ENCODE measurements at regions not wholly inside any gene's neighbourhood (a gene's known extent, or its start where the extent isn't known, plus 50 kb on each side); places are given as distances from the start of the nearest gene placed in this dataset.

GRCh38 chr6:119544325-119545175 lies 195.0 kb upstream of the MAN1A1 start:
- no peak for DNase-seq

DNA sequence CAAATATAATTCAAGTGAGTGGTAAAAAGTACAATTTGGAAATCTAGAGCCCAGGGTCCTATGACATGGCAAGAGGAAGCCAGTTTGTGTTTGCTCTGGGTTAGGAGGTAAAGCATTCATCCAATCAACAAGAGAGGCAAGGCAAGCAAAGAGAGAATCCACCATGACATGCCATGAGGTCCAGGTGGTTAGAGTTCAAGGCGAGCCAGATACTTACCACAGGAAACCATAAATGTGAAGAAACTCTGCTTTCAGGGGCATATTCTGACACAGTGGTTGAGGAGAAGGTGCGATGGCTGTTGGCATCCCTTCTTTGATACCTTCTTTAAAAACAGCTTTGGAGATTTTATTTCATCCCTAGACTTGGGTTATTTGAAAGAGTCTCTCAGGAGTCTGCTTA lies 193.8 kb upstream of the MAN1A1 start:
- no peak for DNase-seq

DNA sequence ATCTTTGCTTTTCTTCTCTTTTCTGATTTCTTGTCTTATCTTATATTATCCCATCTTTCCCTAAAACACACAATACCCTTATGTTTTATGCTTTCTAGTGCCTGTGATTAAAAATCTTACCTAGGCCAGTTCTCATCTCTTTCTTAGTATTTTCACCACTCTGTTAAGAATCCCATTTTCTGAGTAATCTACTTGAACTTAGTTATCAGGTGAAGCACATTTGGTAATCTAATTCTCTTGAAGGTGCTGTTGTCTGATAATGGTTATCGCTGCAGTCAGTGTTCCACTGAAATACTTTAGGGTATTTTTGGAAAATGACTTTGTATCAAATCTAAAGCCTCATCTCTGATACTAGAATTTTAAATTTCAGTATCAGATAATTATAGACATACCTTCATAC lies 192.5 kb upstream of the MAN1A1 start:
- DNase-seq, result no peak

GRCh38 chr6:119541132-119541905 lies 191.8 kb upstream of the MAN1A1 start:
- no peak for DNase-seq

GRCh38 chr6:119540417-119540816 lies 190.9 kb upstream of the MAN1A1 start:
- DNase-seq, result no peak

DNA sequence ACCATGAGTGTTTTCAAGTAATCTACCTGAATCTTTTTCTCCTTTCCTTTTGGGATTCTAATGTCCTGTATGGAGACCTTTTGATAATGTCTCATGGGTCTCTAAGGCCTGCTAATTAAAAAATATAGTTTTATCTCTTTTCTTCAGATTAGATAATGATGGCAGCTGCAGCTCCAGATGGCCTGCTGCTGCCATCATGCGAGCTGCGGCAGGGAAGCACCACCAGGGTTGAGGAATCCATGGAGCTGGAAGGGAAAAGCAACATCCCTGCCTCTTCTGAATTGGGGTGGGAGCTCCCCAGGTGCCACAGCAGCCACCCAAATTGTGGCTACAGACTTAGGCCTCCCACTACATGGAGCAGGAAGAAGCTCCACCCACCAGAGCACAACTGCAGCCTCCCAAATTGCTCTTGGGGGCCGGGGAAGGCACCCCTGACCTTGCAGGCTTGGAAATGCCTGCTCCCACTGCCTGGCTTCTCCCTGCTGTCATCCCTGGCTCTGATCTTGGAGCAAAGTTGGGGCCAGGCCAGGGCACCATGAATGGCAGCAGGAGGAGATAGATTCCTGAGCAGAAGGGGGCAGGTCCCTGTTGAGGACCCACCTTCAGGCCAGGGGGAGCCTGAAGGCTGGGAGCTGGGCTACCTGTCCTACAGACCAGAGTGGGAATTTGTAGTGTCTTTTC lies 189.6 kb upstream of the MAN1A1 start:
- DNase-seq, result no peak

GRCh38 chr6:119536666-119537065 lies 187.1 kb upstream of the MAN1A1 start:
- DNase-seq, result no peak

DNA sequence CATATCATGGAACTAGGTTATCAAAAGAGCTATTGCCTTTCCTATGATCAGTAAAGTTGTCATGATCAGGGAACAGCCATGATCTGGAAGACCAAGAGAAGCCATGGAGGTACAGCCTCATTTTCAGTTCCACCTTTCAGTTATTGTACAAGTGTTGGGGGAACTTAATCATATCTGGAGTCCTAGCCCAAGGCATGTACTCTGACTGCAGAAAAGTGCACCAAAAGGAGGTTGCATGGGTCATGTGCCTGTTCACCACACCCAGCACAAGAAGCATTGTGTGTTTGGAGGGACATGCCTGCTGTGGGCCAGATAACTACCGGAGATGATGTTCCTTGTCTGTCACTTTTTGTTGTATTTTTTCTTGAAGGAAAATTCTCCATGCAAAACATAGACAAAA lies 185.8 kb upstream of the MAN1A1 start:
- DNase-seq, result no peak

DNA sequence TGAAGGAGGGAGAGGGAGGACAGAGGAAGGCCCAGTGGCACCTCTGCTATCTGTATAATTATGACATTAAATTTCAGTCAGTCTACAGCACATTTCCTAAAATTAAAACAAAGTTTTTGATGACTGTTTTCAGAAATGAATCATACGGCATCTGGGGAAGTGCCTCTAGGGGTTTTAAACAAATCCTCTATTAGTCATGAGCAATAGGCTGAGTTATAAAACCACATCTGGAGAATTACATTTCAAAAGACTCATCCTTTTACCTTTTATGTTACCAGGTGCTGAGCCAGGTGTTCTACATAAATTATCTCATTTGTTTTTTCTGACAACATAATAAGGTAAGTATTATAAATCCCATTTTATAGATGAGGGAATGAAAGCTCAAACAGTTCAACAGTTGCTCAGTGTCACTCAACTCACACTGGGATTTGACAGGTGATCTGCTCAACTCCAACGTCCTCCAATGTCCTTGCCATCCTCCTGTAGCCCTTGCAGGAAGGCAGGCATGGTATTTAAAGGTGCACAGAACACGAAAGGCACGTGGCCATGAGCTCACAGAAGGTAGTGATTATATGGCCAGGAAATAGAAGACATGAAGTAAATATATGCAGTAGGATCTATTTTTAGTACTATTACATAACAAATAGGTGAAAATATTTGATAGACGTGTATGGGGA lies 184.2 kb upstream of the MAN1A1 start:
- DNase-seq, result no peak

DNA sequence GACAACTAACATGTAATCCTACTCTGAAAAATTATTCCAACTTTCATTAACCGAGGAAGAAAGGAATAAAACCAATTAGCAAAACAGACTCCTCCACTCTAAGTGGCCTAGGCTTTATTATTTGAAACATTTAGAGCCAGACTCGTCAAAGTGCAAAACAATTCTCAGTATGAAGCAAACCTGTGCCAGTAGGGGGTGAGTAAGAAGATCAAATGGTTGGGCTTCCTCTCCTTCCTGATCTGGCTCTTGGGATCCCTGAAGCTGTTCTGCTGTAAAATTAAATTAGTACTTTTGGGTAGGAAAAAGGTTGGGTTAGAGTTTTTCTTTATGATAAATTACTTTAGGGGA lies 177.6 kb upstream of the MAN1A1 start:
- no peak for DNase-seq

DNA sequence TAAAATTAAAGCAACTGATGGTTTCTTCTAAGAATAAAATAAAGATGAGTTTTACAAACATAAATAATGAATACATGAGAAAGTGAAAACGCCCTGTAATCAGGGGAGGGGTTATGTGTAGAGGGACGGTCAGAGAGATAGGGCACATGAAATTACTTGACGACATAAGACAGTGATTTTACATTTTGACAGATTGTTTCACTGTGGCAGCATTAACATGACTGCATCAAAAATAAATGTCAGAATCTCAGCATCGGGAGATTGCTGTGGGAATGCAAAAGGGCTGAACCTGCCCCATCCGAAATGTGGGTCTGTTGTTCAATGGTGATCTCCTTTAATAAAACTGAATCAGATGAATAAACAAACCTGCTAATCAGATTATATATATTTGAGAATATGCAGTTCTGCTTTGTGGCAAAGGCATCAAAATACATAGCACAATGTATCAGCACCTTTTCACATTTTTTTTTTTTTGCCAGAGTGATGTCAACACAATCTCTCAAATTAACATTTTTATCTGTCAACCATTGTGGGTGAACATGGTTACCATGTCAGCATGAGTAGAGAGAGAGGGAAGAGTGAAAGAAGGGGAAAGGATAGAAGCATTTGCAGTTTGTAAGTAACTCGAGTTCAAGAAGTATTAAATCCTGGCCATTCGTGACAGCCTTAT lies 177.1 kb upstream of the MAN1A1 start:
- no peak for DNase-seq

DNA sequence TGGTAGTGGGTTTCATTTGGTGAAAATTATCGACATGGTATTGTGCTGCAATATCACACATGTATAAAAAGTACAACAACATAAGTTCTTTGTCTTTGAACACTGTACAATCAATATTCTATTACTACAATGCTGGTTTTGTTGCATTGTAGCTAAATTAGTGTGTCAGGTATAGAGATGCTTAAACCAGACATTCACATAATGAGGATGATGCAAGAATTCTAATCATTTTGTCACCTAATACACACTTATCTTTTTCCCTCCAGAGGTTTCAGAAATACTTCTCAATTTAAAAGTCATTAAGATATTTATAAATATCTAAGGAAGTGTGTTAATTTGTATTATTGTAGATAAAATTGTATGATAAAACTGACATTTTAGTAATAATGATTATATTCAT lies 174.8 kb upstream of the MAN1A1 start:
- no peak for DNase-seq

GRCh38 chr6:119523556-119523955 lies 174.0 kb upstream of the MAN1A1 start:
- no peak for DNase-seq

- DNase-seq, result no peak
Observed at GRCh38 chr6:119521251-119521650, 171.7 kb upstream of the MAN1A1 start.

DNA sequence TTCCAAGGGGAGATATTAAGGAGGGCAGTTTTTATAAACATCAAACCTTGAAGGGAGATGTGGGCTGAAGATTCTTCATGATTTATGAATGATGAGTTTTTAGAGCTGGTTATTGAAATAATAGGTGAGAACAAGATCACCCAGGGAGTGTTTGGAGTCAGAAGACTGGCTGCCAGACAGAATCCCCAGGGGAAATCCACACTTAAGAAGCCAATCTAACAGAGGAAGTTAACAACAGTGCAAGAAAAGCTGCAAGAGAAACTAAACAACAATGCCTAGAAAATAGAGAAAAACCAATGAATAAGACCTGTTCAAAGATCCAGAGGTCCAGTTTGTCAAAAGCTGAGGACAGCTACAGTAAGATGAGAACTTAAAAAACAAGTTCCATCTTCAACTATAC lies 167.9 kb upstream of the MAN1A1 start:
- DNase-seq, result no peak

- no peak for DNase-seq
Observed at GRCh38 chr6:119514345-119514744, 164.8 kb upstream of the MAN1A1 start.

DNA sequence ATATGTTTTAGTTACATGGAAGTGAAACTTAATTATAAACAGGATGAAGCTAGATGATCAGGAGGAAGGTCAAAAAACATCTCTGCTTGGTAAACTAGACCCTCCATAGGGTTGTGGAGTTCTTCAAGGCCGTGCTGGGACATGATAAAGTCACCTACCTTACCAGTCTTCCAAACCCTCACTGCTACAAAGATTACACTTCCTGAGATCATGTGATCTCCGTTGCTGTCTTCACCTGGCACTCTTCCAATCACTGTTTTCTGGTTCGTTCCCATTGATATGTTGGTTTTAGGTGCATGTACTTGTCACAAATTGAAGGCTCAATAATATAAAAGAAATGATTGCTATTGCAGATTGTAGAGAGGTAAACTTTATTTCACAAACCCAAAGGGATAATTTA lies 161.5 kb upstream of the MAN1A1 start:
- no peak for DNase-seq

GRCh38 chr6:119510246-119510645 lies 160.7 kb upstream of the MAN1A1 start:
- no peak for DNase-seq

- no peak for DNase-seq
Observed at GRCh38 chr6:119506631-119507174, 157.1 kb upstream of the MAN1A1 start.

- DNase-seq, result no peak
Observed at GRCh38 chr6:119501798-119502483, 152.4 kb upstream of the MAN1A1 start.
